ENCODE measurements at regions not wholly inside any gene's neighbourhood (a gene's known extent, or its start where the extent isn't known, plus 50 kb on each side); places are given as distances from the start of the nearest gene placed in this dataset.

DNA sequence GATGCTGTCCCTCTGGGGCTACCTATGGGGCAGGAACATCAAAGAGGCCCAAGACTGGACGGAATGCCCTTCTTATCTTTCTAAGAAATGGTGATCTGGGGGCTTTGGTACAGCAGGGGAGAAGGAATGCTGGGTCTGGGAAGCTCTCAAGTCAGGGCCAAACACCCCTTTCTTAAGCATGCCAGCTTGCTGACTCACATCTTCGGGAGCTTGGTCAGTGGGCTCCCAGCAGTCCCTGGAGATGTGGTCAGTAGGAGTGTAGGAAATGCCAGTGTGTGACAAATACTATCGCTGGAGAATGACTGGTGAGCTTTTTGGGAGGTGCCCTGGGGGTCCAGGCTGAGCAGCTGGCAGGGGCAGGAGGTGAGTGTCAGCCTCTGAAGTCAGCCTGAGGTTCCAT, 105.0 kb upstream of the CDC42EP3 start:
- TF ChIP-seq, protein P1, sequence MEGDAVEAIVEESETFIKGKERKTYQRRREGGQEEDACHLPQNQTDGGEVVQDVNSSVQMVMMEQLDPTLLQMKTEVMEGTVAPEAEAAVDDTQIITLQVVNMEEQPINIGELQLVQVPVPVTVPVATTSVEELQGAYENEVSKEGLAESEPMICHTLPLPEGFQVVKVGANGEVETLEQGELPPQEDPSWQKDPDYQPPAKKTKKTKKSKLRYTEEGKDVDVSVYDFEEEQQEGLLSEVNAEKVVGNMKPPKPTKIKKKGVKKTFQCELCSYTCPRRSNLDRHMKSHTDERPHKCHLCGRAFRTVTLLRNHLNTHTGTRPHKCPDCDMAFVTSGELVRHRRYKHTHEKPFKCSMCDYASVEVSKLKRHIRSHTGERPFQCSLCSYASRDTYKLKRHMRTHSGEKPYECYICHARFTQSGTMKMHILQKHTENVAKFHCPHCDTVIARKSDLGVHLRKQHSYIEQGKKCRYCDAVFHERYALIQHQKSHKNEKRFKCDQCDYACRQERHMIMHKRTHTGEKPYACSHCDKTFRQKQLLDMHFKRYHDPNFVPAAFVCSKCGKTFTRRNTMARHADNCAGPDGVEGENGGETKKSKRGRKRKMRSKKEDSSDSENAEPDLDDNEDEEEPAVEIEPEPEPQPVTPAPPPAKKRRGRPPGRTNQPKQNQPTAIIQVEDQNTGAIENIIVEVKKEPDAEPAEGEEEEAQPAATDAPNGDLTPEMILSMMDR (IDR thresholded peaks at IDR 0.05; ENCODE audit: low read depth, low read length, missing input control), result no peak
- no peak for TF ChIP-seq GABPA (IDR thresholded peaks at IDR 0.05 in 1 of 2, conservative IDR thresholded peaks at IDR 0.05 in 1 of 2)
- TF ChIP-seq RAD21 (IDR thresholded peaks at IDR 0.05), result no peak
- no peak for TF ChIP-seq FOXA1 (IDR thresholded peaks at IDR 0.05)
- TF ChIP-seq, protein P2, sequence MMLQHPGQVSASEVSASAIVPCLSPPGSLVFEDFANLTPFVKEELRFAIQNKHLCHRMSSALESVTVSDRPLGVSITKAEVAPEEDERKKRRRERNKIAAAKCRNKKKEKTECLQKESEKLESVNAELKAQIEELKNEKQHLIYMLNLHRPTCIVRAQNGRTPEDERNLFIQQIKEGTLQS (IDR thresholded peaks at IDR 0.05), result no peak
- TF ChIP-seq, protein P3, sequence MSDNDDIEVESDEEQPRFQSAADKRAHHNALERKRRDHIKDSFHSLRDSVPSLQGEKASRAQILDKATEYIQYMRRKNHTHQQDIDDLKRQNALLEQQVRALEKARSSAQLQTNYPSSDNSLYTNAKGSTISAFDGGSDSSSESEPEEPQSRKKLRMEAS (IDR thresholded peaks at IDR 0.05), result no peak
- TF ChIP-seq TAF1 (conservative IDR thresholded peaks at IDR 0.05), result no peak
- no peak for TF ChIP-seq SP1 (IDR thresholded peaks at IDR 0.05)
